Hepatocyte (in vitro differentiated cells): ENCODE measurements at regions not wholly inside any gene's neighbourhood (a gene's known extent, or its start where the extent isn't known, plus 50 kb on each side); places are given as distances from the start of the nearest gene placed in this dataset.

ENCODE experiments used
- DNase-seq: peaks from one replicate; pipeline ENCODE4 v3.0.0-alpha.2; 2016; ENCODE audit warnings: low spot score
- H2AFZ ChIP-seq: fragments of 200-600 bp; sonication (generic); 2 replicates; pipeline ENCODE4 v1.6.0; 2016; ENCODE audit warnings: antibody characterized with exemption, mild to moderate bottlenecking
- H3K27ac ChIP-seq: fragments of 200-600 bp; sonication (generic); 2 replicates; pipeline ENCODE4 v1.5.1; 2016; ENCODE audit warnings: mild to moderate bottlenecking
- H3K27me3 ChIP-seq: fragments of 200-600 bp; sonication (generic); 2 replicates; pipeline ENCODE4 v1.6.1; 2016
- H3K36me3 ChIP-seq: fragments of 200-600 bp; sonication (generic); replicated peaks from 2 replicates; pipeline ENCODE4 v1.5.1; 2016; ENCODE audit warnings: low read depth; ENCODE audit not compliant: insufficient read depth
- H3K4me1 ChIP-seq: fragments of 200-600 bp; sonication (generic); 2 replicates; pipeline ENCODE4 v1.5.1; 2016; ENCODE audit warnings: mild to moderate bottlenecking, moderate library complexity; ENCODE audit not compliant: insufficient read depth
- H3K4me2 ChIP-seq: fragments of 200-600 bp; sonication (generic); 2 replicates; pipeline ENCODE4 v1.6.0; 2016
- H3K4me3 ChIP-seq: fragments of 200-600 bp; sonication (generic); 2 replicates; pipeline ENCODE4 v1.5.1; 2016; ENCODE audit warnings: mild to moderate bottlenecking
- H3K79me2 ChIP-seq: fragments of 200-600 bp; sonication (generic); 2 replicates; pipeline ENCODE4 v1.6.0; 2017; ENCODE audit warnings: mild to moderate bottlenecking
- H3K9me2 ChIP-seq: fragments of 200-600 bp; sonication (generic); replicated peaks from 2 replicates; pipeline ENCODE4 v1.6.0; 2017; ENCODE audit warnings: mild to moderate bottlenecking; ENCODE audit not compliant: insufficient read depth
- H3K9me3 ChIP-seq: fragments of 200-600 bp; sonication (generic); 2 replicates; pipeline ENCODE4 v1.5.1; 2016; ENCODE audit warnings: low read depth, mild to moderate bottlenecking
- H4K20me1 ChIP-seq: fragments of 200-600 bp; sonication (generic); 2 replicates; pipeline ENCODE4 v1.6.0; 2016; ENCODE audit warnings: mild to moderate bottlenecking; ENCODE audit not compliant: insufficient read depth, poor library complexity, severe bottlenecking
- CTCF ChIP-seq: fragments of 200-600 bp; sonication (generic); IDR thresholded peaks from 2 replicates; pipeline ENCODE4 v1.5.1; 2016; ENCODE audit warnings: antibody characterized with exemption, mild to moderate bottlenecking; ENCODE audit not compliant: poor library complexity
- EZH2 ChIP-seq: fragments of 200-600 bp; sonication (generic); IDR thresholded peaks from 2 replicates; pipeline ENCODE4 v1.6.1; 2016; ENCODE audit warnings: antibody characterized with exemption, mild to moderate bottlenecking, borderline replicate concordance
- EZH2phosphoT487 ChIP-seq: fragments of 200-600 bp; sonication (generic); IDR thresholded peaks from one replicate; pipeline ENCODE4 v1.6.1; 2018; ENCODE audit warnings: antibody characterized with exemption, mild to moderate bottlenecking, low read depth, moderate library complexity; ENCODE audit not compliant: unreplicated experiment, severe bottlenecking
- WGBS: methylation state at CpG from one replicate; pipeline ENCODE4 v1.1.6; 2016; ENCODE audit warnings: low lambda C conversion rate; ENCODE audit errors: missing lambda C conversion rate; 5-methylcytosine and 5-hydroxymethylcytosine counted together

- Histone ChIP-seq H3K9me3 (no peaks in the 10 kb centered on the region), H3K4me2 (no peak overlapping the region), H3K9me2 (no peaks in the 10 kb centered on the region), H3K4me3 (no peak overlapping the region), H4K20me1 (no peaks in the 10 kb centered on the region), H3K79me2 (no peaks in the 10 kb centered on the region), H3K4me1 (no peaks in the 10 kb centered on the region), H3K27me3 (no peaks in the 10 kb centered on the region), H3K36me3 (no peaks in the 10 kb centered on the region), H3K27ac (no peak overlapping the region), H2AFZ (no peak overlapping the region)
- TF ChIP-seq EZH2phosphoT487 (no peak), CTCF (no peak), EZH2 (no peak)
- WGBS, result 33% methylated on average over 1 of the region's 1 CpG
- DNase-seq, result no peak
These were observed 892.4 kb downstream of the RPS29 start for GRCh38 chr14:48693793-48694192.

- H3K36me3 ChIP-seq, result no peaks in the 10 kb centered on the region
- H2AFZ ChIP-seq, result no peak overlapping the region
- H3K27ac ChIP-seq, result no peak overlapping the region
- H3K79me2 ChIP-seq, result no peaks in the 10 kb centered on the region
- no peak for TF ChIP-seq EZH2
- TF ChIP-seq EZH2phosphoT487, result no peak
- peak; percentile 20 for TF ChIP-seq CTCF
- H3K4me2 ChIP-seq, result no peak overlapping the region
- no peaks in the 10 kb centered on the region for H3K27me3 ChIP-seq
- WGBS, result 96% methylated on average over 1 of the region's 1 CpG
- H3K4me1 ChIP-seq, result no peaks in the 10 kb centered on the region
- no peak overlapping the region for H3K4me3 ChIP-seq
- no peaks in the 10 kb centered on the region for H3K9me3 ChIP-seq
- no peaks in the 10 kb centered on the region for H3K9me2 ChIP-seq
- no peaks in the 10 kb centered on the region for H4K20me1 ChIP-seq
- no peak for DNase-seq
These were observed 895.8 kb downstream of the RPS29 start for GRCh38 chr14:48690349-48690748.

- Histone ChIP-seq H3K9me3 (no peaks in the 10 kb centered on the region), H3K27me3 (no peaks in the 10 kb centered on the region), H3K36me3 (no peaks in the 10 kb centered on the region), H3K4me1 (no peaks in the 10 kb centered on the region), H4K20me1 (no peaks in the 10 kb centered on the region), H3K4me3 (no peak overlapping the region), H2AFZ (no peak overlapping the region), H3K4me2 (no peak overlapping the region), H3K9me2 (no peaks in the 10 kb centered on the region), H3K27ac (no peak overlapping the region), H3K79me2 (no peaks in the 10 kb centered on the region)
- WGBS, result 81% methylated on average over 3 of the region's 3 CpGs
- DNase-seq, result no peak
- no peak for TF ChIP-seq EZH2phosphoT487
- TF ChIP-seq EZH2, result no peak
- no peak for TF ChIP-seq CTCF
These were observed 899.5 kb downstream of the RPS29 start for GRCh38 chr14:48686650-48687049.

- Histone ChIP-seq H3K4me1 (no peaks in the 10 kb centered on the region), H3K27ac (no peak overlapping the region), H3K36me3 (no peaks in the 10 kb centered on the region), H3K4me3 (no peak overlapping the region), H3K9me3 (no peaks in the 10 kb centered on the region), H3K9me2 (no peaks in the 10 kb centered on the region), H3K27me3 (no peaks in the 10 kb centered on the region), H3K79me2 (no peaks in the 10 kb centered on the region), H2AFZ (no peak overlapping the region), H3K4me2 (no peak overlapping the region), H4K20me1 (no peaks in the 10 kb centered on the region)
- 81% methylated on average over 2 of the region's 2 CpGs for WGBS
- TF ChIP-seq EZH2phosphoT487 (no peak), EZH2 (no peak), CTCF (no peak)
- no peak for DNase-seq
These were observed 913.7 kb downstream of the RPS29 start for GRCh38 chr14:48672506-48672905.
